Adrenal gland (tissue), 9 donors: ENCODE measurements at regions not wholly inside any gene's neighbourhood (a gene's known extent, or its start where the extent isn't known, plus 50 kb on each side); places are given as distances from the start of the nearest gene placed in this dataset.

Experiments
- DNase-seq, 7 donors: peaks; one replicate each; pipeline ENCODE4 v3.0.0-alpha.2; 2019 to 2020
- H3K27ac ChIP-seq, 5 donors: fragments of 200-600 bp; sonication (generic) in 4 of 5; 1 replicate in 3 of 5; 2 replicates in 2 of 5; pipeline versions ENCODE4 v1.5.1 to v1.8.0; 2016 to 2020; ENCODE audit warnings: mild to moderate bottlenecking in 1 of 5
- H3K27me3 ChIP-seq: fragments of 200-600 bp; 2 replicates; pipeline ENCODE4 v1.8.0; 2021
- H3K36me3 ChIP-seq, 2 donors: fragments of 200-600 bp; replicated peaks in 1 of 2; 1 replicate in 1 of 2; 2 replicates in 1 of 2; pipeline versions ENCODE4 v1.5.1 to v1.8.0; 2018 to 2022
- H3K4me1 ChIP-seq, 2 donors: fragments of 200-600 bp; replicated peaks in 1 of 2; 1 replicate in 1 of 2; 2 replicates in 1 of 2; pipeline versions ENCODE4 v1.5.1 to v1.8.0; 2018 to 2021
- H3K4me3 ChIP-seq, 4 donors: fragments of 200-600 bp; sonication (generic) in 3 of 4; one replicate each; pipeline ENCODE4 v1.5.1; 2016 to 2018
- H3K9me3 ChIP-seq, 3 donors: fragments of 200-600 bp; sonication (generic) in 1 of 3; replicated peaks in 1 of 3; 1 replicate in 2 of 3; 2 replicates in 1 of 3; pipeline versions ENCODE4 v1.5.1 to v1.8.0; 2016 to 2021
- CTCF ChIP-seq, 6 experiments: fragments of 450-650 bp in 4 of 6; fragments of 200-600 bp in 2 of 6; sonication (generic) in 1 of 6; IDR thresholded peaks; 1 replicate in 5 of 6; 2 replicates in 1 of 6; pipeline versions ENCODE4 v1.5.1 to v1.8.0; 2016 to 2021; ENCODE audit warnings: antibody characterized with exemption in 6 of 6, mild to moderate bottlenecking in 2 of 6, moderate library complexity in 1 of 6
- POLR2A ChIP-seq, 2 donors: fragments of 450-650 bp; IDR thresholded peaks; one replicate each; pipeline ENCODE4 v1.6.1; 2017; ENCODE audit warnings: antibody characterized with exemption in 2 of 2, mild to moderate bottlenecking in 2 of 2, moderate library complexity in 1 of 2
- WGBS, 4 donors: extraction: QIAGEN DNeasy Blood & Tissue Kit in 2 of 4; methylation state at CpG; one replicate each; pipeline versions ENCODE4 v1.1.5 to v1.1.7; 2013 to 2017; 5-methylcytosine and 5-hydroxymethylcytosine counted together
- intact Hi-C, 2 donors: fragments of 100-400 bp; cut with DNase I; formaldehyde crosslinking; loops; one replicate each; pipeline versions ENCODE4 v1.14.1 to v1.15.0; 2022 to 2023
- donor health status: healthy with polysubstance abuse.
- donor health status: Bipolar disorder and iron deficiency.
- donor health status: DM: yes; HTN: yes; CAD: no.
- donor health status: DM: no; HTN: no; CAD: no.
- donor health status: DM: no; HTN: no; CAD: no.

- Histone ChIP-seq H3K27ac (no peak overlapping the region), H3K27me3 (no peaks in the 10 kb centered on the region), H3K4me3 (no peak overlapping the region), H3K9me3 (no peaks in the 10 kb centered on the region), H3K4me1 (no peaks in the 10 kb centered on the region), H3K36me3 (no peaks in the 10 kb centered on the region)
- DNase-seq: no peak
- intact Hi-C loops: no loop called here
- TF ChIP-seq CTCF (IDR thresholded peaks at IDR 0.05): no peak
- TF ChIP-seq POLR2A (IDR thresholded peaks at IDR 0.05): no peak
- 33 to 44% (median 35%) methylated on average over 2 of the region's 2 CpGs for WGBS, 4 donors
These were observed 50.9 kb upstream of the DMRTA1 start for GRCh38 chr9:22395687-22396141.
